ENCODE measurements at regions not wholly inside any gene's neighbourhood (a gene's known extent, or its start where the extent isn't known, plus 50 kb on each side); places are given as distances from the start of the nearest gene placed in this dataset.

GRCh38 chr7:69115788-69116187 is 482.5 kb upstream of the AUTS2 start:
- H3F3A ChIP-seq (replicated peaks; ENCODE audit: low read depth) = no peaks in the 10 kb centered on the region
- no peak overlapping the region for H2AFZ ChIP-seq
- no peak overlapping the region for H3K27ac ChIP-seq (ENCODE audit: low read depth)
- H3K79me2 ChIP-seq (replicated peaks; ENCODE audit: insufficient read depth) = no peaks in the 10 kb centered on the region
- H4K20me1 ChIP-seq (replicated peaks; ENCODE audit: insufficient read depth) = no peaks in the 10 kb centered on the region
- peaks cover 95% of the 10 kb centered on the region for H3K9me3 Mint-ChIP-seq
- no peaks in the 10 kb centered on the region for H3K4me1 ChIP-seq (ENCODE audit: insufficient read depth)
- no peaks in the 10 kb centered on the region for H3K9me2 ChIP-seq (ENCODE audit: insufficient read depth)
- no peaks in the 10 kb centered on the region for H3K4me1 Mint-ChIP-seq
- no peak overlapping the region for H3K27ac Mint-ChIP-seq
- no peak for ATAC-seq
- no peak overlapping the region for H3K4me3 Mint-ChIP-seq
- no peak overlapping the region for H3K4me2 ChIP-seq
- H3K36me3 ChIP-seq (ENCODE audit: insufficient read depth) = no peaks in the 10 kb centered on the region
- H3K36me3 Mint-ChIP-seq (ENCODE audit: low read depth) = peaks cover 20% of the 10 kb centered on the region
- no peaks in the 10 kb centered on the region for H3K27me3 ChIP-seq (ENCODE audit: insufficient read depth)
- TF ChIP-seq EZH2 (IDR thresholded peaks at IDR 0.05; ENCODE audit: low read depth, unreplicated experiment) (no peak), CREB1 (CRISPR knock-in tag; IDR thresholded peaks at IDR 0.05; ENCODE audit: low read depth) (no peak), ZNF114 (CRISPR knock-in tag; IDR thresholded peaks at IDR 0.05) (no peak), ZNF331 (CRISPR knock-in tag; IDR thresholded peaks at IDR 0.05; ENCODE audit: low read depth) (no peak), REST (IDR thresholded peaks at IDR 0.05; ENCODE audit: unreplicated experiment) (no peak), EZH2phosphoT487 (IDR thresholded peaks at IDR 0.05; ENCODE audit: unreplicated experiment) (no peak), STAT1 (IDR thresholded peaks at IDR 0.05; ENCODE audit: unreplicated experiment) (no peak), JUNB (IDR thresholded peaks at IDR 0.05; ENCODE audit: unreplicated experiment) (no peak), ZNF462 (CRISPR knock-in tag; IDR thresholded peaks at IDR 0.05) (no peak), NANOG (IDR thresholded peaks at IDR 0.05; ENCODE audit: borderline replicate concordance) (no peak), POLR2AphosphoS5 (IDR thresholded peaks at IDR 0.05; ENCODE audit: low read depth) (no peak)
- TF ChIP-seq, protein P1, sequence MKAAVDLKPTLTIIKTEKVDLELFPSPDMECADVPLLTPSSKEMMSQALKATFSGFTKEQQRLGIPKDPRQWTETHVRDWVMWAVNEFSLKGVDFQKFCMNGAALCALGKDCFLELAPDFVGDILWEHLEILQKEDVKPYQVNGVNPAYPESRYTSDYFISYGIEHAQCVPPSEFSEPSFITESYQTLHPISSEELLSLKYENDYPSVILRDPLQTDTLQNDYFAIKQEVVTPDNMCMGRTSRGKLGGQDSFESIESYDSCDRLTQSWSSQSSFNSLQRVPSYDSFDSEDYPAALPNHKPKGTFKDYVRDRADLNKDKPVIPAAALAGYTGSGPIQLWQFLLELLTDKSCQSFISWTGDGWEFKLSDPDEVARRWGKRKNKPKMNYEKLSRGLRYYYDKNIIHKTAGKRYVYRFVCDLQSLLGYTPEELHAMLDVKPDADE (IDR thresholded peaks at IDR 0.05) = no peak
- TF ChIP-seq, protein P2, sequence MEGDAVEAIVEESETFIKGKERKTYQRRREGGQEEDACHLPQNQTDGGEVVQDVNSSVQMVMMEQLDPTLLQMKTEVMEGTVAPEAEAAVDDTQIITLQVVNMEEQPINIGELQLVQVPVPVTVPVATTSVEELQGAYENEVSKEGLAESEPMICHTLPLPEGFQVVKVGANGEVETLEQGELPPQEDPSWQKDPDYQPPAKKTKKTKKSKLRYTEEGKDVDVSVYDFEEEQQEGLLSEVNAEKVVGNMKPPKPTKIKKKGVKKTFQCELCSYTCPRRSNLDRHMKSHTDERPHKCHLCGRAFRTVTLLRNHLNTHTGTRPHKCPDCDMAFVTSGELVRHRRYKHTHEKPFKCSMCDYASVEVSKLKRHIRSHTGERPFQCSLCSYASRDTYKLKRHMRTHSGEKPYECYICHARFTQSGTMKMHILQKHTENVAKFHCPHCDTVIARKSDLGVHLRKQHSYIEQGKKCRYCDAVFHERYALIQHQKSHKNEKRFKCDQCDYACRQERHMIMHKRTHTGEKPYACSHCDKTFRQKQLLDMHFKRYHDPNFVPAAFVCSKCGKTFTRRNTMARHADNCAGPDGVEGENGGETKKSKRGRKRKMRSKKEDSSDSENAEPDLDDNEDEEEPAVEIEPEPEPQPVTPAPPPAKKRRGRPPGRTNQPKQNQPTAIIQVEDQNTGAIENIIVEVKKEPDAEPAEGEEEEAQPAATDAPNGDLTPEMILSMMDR (conservative IDR thresholded peaks at IDR 0.05; ENCODE audit: low read depth in 2 of 2) = no peak
- peaks cover 3% of the 10 kb centered on the region for H3K27me3 Mint-ChIP-seq (ENCODE audit: insufficient read depth, low read depth, poor library complexity)
- DNase-seq (ENCODE audit: low spot score) = no peak
- H3K4me3 ChIP-seq = no peak overlapping the region
